Activated T-cell treated with anti-CD3 and anti-CD28 coated beads, Interleukin-2, amount 50 U/mL, for 48 hours (primary cell): ENCODE measurements at regions not wholly inside any gene's neighbourhood (a gene's known extent, or its start where the extent isn't known, plus 50 kb on each side); places are given as distances from the start of the nearest gene placed in this dataset.

Source experiments
- DNase-seq, 2 experiments: peaks; one replicate each; pipeline ENCODE4 v3.0.0-alpha.2; 2020

GRCh38 chr1:82462366-82462765 lies 661.6 kb downstream of the ADGRL2 start:
- no peak for DNase-seq

DNA sequence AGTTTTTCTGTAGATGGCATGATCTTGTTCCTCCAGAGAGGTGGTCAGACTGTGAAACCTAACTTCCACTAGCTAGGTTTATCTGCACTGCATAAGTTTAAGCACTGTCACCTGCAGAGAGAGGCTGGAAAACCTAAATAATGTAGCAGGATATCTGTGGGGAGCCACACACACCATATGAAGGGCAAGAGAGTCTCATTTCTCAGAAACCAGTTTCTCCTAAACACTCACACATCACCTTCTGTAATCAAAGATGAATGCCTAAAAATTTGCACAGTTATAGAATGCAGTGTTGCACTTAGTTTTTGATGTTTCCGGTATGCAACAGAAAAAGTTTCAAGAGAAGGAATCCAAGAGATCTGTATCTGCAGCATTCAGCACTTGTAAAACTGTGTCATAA lies 654.6 kb downstream of the ADGRL2 start:
- no peak for DNase-seq

- DNase-seq, result no peak
Observed at GRCh38 chr1:82454431-82454830, 653.7 kb downstream of the ADGRL2 start.

GRCh38 chr1:82453511-82454185 lies 652.9 kb downstream of the ADGRL2 start:
- DNase-seq, result no peak

GRCh38 chr1:82452096-82452495 lies 651.4 kb downstream of the ADGRL2 start:
- no peak for DNase-seq

DNA sequence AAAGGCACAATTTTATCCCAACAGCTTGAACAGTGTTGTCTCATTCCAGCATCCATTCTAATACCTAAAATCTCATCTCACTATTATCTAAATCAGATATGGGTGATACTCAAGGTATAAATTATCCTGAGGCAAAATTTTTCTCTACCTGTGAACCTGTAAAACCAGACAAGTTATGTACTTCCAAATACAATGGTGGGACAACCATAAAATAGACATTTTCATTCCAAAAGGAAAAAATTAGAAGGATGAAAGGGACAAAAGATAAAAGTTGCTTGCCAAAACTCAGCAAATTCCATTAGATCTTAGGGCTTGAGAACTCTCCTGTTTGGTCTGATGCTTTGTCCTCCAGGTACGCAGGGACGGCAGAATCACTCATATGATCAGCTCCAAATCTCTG lies 650.5 kb downstream of the ADGRL2 start:
- DNase-seq, result no peak

DNA sequence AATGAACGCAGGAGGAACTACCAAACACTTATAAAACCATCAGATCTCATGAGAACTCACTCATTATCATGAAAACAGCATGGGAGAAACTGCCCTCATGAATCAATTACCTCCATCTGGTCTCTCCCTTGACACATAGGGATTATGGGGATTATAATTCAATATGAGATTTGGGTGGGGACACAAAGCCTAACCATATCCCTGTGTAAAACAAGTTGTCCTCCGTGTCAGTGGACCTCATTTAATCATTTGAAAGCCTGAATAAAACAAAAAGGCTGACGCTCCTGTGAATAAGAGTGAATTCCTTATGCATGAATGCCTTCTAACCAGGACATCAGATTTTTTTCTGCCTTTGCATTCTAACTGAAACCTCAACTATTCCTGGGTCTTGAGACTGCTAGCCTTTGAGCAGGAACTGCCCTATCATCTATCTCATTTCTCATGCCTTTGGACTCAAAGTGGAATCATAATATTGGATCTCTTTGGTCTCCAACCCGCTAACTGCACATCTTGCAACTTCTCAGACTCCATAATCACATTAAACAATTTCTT lies 648.8 kb downstream of the ADGRL2 start:
- DNase-seq, result no peak

- DNase-seq, result no peak
Observed at GRCh38 chr1:82446955-82447354, 646.2 kb downstream of the ADGRL2 start.

DNA sequence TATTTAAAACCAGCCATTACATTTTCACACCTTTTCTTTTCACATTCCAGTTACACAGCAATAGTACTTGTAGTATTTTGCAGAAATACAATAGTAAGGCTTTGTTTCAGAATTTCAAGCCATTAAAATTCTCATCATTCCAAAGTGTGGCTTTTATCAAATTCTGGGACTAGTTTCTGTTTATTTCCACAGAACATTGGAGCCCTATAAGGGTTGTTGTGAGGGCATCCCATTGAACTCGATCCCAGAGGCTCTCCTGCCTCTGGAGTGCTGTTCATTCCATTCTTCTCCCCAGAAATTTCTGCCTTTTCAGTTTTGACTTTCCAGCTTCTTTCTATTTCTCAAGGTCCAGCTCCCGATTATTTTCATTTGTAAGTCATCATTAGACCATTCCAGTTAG lies 645.5 kb downstream of the ADGRL2 start:
- DNase-seq, result no peak

DNA sequence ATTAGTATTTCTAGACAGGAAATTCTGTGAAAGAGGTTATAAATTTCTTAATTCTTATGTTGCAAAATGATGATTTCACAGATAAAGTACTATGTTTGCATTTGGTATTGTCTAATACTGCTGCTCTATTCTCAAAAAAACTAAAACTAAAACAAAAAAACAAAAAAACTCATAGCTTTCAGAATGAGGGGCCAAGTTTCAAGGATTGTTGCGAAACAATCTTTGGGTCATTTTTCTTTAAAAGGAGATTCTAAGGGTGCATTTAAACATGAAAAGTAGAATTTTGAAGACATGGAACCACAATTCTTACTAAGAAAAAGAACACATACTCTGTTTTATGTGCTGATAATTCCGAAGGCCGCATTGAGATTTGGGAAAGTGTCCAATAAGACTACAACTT lies 645.1 kb downstream of the ADGRL2 start:
- no peak for DNase-seq

- no peak for DNase-seq
Observed at GRCh38 chr1:82445132-82445531, 644.4 kb downstream of the ADGRL2 start.

GRCh38 chr1:82441402-82441801 lies 640.7 kb downstream of the ADGRL2 start:
- no peak for DNase-seq

GRCh38 chr1:82423174-82423815 lies 622.6 kb downstream of the ADGRL2 start:
- DNase-seq, result no peak

GRCh38 chr1:82421782-82422181 lies 621.0 kb downstream of the ADGRL2 start:
- DNase-seq, result no peak

DNA sequence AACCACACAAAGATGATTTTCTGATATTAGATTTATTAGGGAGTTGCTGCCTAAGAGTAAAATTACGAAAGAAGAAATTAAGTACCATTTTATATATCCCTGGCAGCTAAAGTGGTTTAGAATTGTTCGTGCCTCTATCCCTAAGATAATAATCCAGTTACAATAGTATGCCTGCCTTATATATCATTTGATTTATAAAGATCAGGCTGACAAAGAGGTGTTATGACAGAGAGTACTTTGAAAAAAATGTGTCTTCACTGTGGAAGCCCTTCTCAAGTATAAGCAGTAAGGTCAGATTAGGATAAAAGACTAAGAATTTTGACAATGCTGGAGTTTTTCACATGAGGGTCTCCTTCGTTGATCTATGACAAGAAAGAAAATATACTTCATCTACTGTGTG lies 619.9 kb downstream of the ADGRL2 start:
- no peak for DNase-seq

GRCh38 chr1:82411605-82412004 lies 610.9 kb downstream of the ADGRL2 start:
- DNase-seq, result no peak

- DNase-seq, result no peak
Observed at GRCh38 chr1:82405333-82405732, 604.6 kb downstream of the ADGRL2 start.

DNA sequence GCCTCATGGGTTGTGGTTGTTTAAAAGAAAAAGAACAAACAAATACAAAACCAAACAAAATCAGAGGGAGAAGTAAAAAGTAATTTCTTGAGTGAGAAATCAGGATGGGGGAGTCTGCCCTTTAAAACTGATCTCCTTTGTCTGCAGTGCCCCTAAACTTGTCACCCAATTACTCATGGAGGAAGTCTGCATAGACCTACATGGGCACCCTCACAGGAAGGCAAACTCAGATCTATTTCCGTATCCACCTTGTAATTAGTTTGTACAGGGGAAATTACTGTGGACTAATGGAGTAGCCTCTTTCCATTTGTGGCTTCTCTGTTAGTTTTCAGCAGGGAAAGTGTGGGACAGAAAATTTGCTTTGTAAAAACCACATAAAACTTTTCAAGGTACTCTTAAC lies 600.4 kb downstream of the ADGRL2 start:
- DNase-seq, result no peak

DNA sequence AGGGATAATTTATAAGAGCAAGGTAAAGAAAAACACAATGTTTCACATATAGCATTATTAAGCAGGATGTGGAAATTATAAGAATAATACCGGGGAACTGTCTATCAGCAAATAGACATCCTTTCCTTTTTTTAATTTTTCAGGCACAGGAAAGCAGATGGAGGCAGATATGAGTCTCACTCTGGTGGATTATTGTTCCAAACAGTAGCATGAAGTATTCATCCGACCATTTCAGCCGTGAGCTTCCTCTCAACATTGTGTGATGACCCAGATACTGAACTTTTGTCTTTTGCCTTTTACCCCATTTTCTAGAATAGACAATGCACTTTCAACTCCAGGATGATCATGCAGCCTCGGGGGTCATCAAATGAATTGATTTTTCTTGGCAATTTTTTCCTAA lies 599.8 kb downstream of the ADGRL2 start:
- no peak for DNase-seq

DNA sequence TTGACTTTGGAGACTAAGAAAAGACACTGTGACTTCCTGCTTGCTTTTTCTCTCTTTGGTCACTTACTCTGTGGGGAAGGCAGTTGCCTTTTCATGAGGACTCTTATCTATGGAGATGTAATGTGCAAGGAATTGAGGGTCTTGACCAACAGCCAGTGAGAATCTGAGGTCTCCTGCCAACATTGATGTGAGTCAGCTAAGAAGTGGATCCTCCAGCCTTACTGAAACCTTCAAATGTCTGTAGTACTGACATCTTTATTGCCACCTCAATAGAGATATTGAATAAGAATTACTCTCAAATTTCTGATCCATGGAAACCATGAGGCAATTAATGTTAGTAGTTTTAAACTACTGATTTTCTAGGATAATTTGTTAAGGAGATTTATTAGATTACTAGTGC lies 598.4 kb downstream of the ADGRL2 start:
- DNase-seq, result no peak

DNA sequence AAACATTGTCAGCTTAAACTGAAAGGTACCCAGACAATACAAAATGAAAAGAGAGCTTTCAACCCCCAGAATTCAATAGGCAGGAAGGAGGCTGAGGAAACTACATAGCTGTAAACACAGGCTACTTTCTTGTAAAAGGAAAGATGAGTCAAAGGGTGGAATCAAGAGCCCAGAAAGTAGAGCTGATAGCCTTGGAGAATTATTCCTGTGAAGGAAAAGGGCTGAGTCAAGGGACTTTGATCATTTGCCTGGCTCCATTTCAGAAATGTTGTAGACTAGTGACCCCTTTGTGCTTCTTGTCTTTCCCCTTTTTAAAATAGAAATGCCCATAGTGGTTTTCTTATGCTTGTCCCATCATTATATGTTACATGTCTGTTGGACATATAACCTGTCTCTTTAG lies 597.6 kb downstream of the ADGRL2 start:
- DNase-seq, result no peak

- DNase-seq, result no peak
Observed at GRCh38 chr1:82395440-82395839, 594.7 kb downstream of the ADGRL2 start.

- no peak for DNase-seq
Observed at GRCh38 chr1:82392946-82393345, 592.2 kb downstream of the ADGRL2 start.

DNA sequence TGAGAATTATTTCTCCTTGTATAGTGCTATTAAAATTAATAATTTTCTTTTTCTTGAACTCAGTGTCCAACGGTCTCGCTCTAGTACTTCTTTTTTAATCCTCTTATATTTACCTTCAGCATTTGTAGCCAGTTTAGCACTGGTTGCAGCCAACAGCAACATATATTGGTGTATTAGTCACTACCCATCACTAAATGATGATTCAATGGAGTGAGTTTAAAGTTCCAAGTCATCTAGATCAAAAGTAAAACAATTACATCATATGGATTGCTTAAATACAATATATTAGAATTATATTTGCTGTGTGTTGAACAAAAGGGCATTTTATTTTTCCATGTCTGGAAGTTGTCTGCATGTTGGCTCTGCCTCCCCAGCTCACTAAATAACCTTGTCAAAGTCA lies 591.8 kb downstream of the ADGRL2 start:
- DNase-seq, result no peak

DNA sequence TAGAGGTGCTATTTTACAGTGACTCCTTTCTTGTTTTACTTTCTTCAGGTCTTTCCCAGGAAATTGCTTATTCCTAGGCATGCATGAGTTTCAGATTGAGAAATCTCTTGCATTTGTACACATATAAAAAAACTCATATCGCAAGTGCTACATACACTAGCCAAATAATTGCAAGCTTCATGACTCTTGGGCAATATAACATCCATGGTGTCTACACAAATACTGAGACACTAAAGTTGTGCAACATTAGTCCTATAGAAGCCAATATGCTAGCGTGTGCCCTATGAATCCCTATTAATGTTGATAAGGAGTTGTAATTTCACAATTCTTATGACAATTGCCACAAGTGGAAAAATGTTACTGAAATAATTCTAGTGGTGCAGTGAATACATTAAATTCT lies 591.0 kb downstream of the ADGRL2 start:
- no peak for DNase-seq
